DND-41 (cell line): ENCODE measurements at regions not wholly inside any gene's neighbourhood (a gene's known extent, or its start where the extent isn't known, plus 50 kb on each side); places are given as distances from the start of the nearest gene placed in this dataset.

Experiments
- EZH2 ChIP-seq: IDR thresholded peaks from 3 replicates; pipeline ENCODE4 v1.6.1; 2012; ENCODE audit warnings: borderline replicate concordance, low read depth, mild to moderate bottlenecking, moderate library complexity, low read length, inconsistent platforms; ENCODE audit not compliant: severe bottlenecking
- TF ChIP-seq, protein P1 (sequence below): IDR thresholded peaks from 2 replicates; pipeline ENCODE4 v1.5.1; 2012; ENCODE audit warnings: borderline replicate concordance, low read length, moderate library complexity, mild to moderate bottlenecking; ENCODE audit not compliant: poor library complexity, severe bottlenecking; ENCODE audit errors: extremely low read depth

DNA sequence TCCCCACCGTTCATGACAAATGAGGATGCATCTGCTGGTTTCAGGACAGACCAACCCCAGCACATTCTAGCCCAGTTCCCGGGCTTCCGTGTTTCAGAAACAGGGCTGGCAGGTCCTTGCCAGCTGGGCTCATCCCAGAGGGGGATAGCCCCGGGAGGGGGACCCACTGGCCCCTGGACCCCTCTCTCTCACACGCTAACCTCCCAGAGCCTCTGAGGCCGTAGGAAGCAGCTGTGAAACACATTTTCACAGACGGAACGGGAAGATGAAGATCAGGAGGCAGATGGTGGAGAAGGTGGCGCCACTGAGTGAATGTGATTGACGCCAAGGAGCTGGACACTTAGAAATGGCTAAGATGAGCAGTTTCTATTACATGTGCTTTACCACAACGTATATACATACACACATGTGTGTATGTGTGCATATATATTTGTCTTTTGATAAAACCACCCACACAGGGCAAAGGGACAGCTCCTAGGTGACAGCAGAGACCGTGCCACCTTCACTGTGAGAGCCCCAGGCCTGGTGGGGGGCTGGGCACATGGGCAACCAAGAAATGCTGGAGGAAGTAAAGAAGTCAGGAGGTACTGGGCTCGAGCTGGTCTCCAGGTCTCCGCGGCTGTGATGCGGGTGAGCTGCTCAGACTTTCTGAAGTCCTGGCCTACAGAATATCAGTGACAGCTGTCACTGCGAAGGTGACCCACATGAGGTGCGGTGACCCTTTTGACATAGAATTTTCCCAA is 168.6 kb upstream of the IQSEC1 start:
- TF ChIP-seq, protein P1, sequence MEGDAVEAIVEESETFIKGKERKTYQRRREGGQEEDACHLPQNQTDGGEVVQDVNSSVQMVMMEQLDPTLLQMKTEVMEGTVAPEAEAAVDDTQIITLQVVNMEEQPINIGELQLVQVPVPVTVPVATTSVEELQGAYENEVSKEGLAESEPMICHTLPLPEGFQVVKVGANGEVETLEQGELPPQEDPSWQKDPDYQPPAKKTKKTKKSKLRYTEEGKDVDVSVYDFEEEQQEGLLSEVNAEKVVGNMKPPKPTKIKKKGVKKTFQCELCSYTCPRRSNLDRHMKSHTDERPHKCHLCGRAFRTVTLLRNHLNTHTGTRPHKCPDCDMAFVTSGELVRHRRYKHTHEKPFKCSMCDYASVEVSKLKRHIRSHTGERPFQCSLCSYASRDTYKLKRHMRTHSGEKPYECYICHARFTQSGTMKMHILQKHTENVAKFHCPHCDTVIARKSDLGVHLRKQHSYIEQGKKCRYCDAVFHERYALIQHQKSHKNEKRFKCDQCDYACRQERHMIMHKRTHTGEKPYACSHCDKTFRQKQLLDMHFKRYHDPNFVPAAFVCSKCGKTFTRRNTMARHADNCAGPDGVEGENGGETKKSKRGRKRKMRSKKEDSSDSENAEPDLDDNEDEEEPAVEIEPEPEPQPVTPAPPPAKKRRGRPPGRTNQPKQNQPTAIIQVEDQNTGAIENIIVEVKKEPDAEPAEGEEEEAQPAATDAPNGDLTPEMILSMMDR = peak; percentile 14
- TF ChIP-seq EZH2 = no peak
